ENCODE measurements at regions not wholly inside any gene's neighbourhood (a gene's known extent, or its start where the extent isn't known, plus 50 kb on each side); places are given as distances from the start of the nearest gene placed in this dataset.

GRCh38 chr7:57388761-57389160 is 61.2 kb upstream of the ZNF716 start:
- TF ChIP-seq, protein P1, sequence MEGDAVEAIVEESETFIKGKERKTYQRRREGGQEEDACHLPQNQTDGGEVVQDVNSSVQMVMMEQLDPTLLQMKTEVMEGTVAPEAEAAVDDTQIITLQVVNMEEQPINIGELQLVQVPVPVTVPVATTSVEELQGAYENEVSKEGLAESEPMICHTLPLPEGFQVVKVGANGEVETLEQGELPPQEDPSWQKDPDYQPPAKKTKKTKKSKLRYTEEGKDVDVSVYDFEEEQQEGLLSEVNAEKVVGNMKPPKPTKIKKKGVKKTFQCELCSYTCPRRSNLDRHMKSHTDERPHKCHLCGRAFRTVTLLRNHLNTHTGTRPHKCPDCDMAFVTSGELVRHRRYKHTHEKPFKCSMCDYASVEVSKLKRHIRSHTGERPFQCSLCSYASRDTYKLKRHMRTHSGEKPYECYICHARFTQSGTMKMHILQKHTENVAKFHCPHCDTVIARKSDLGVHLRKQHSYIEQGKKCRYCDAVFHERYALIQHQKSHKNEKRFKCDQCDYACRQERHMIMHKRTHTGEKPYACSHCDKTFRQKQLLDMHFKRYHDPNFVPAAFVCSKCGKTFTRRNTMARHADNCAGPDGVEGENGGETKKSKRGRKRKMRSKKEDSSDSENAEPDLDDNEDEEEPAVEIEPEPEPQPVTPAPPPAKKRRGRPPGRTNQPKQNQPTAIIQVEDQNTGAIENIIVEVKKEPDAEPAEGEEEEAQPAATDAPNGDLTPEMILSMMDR (conservative IDR thresholded peaks at IDR 0.05; ENCODE audit: low read length): no peak
- no peak for TF ChIP-seq EZH2phosphoT487 (IDR thresholded peaks at IDR 0.05; ENCODE audit: borderline replicate concordance)

All from Loucy (cell line).